ENCODE measurements at regions not wholly inside any gene's neighbourhood (a gene's known extent, or its start where the extent isn't known, plus 50 kb on each side); places are given as distances from the start of the nearest gene placed in this dataset.

GRCh38 chr14:36070031-36070719, 106.3 kb downstream of the PTCSC3 start:
- no peak for TF ChIP-seq TAF1 (IDR thresholded peaks at IDR 0.05; ENCODE audit: low read depth, low read length)
- no peak for TF ChIP-seq POLR2A (IDR thresholded peaks at IDR 0.05; ENCODE audit: low read depth, low read length)
- no peak for TF ChIP-seq POLR2AphosphoS5 (IDR thresholded peaks at IDR 0.05; ENCODE audit: low read depth, low read length)
